ENCODE measurements at regions not wholly inside any gene's neighbourhood (a gene's known extent, or its start where the extent isn't known, plus 50 kb on each side); places are given as distances from the start of the nearest gene placed in this dataset.

DNA sequence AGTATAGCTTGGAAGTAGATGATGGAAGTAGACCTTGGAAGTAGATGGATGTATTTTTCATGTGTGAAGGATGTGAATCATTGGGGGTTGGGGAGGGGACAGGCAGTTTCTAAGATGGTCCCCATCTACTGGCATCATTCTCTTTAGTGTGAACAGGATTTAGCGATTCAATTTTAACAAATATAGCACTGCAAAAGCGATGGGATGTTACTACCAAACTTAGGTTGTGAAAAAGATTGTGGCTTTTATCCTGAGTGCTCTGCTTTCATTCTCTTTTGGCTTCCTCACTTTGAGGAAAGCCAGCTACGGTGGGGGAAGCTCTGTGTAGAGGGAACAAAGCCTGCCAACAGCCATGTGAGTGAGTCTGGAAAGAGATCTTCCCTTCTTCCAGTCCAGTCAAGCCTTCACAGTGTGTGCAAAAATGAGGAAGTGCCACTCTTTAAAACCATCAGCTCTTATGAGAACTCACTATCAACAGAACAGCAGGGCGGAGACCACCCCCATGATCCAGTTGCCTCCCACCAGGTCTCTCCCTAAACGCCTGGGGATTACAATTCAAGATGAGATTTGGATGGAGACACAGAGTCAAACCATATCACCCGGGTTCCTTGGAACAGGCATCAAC is 441.4 kb downstream of the SH3GL2 start:
- H3K27ac ChIP-seq, result no peak overlapping the region
- TF ChIP-seq, protein P1, sequence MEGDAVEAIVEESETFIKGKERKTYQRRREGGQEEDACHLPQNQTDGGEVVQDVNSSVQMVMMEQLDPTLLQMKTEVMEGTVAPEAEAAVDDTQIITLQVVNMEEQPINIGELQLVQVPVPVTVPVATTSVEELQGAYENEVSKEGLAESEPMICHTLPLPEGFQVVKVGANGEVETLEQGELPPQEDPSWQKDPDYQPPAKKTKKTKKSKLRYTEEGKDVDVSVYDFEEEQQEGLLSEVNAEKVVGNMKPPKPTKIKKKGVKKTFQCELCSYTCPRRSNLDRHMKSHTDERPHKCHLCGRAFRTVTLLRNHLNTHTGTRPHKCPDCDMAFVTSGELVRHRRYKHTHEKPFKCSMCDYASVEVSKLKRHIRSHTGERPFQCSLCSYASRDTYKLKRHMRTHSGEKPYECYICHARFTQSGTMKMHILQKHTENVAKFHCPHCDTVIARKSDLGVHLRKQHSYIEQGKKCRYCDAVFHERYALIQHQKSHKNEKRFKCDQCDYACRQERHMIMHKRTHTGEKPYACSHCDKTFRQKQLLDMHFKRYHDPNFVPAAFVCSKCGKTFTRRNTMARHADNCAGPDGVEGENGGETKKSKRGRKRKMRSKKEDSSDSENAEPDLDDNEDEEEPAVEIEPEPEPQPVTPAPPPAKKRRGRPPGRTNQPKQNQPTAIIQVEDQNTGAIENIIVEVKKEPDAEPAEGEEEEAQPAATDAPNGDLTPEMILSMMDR (conservative IDR thresholded peaks at IDR 0.05), result no peak

DNA sequence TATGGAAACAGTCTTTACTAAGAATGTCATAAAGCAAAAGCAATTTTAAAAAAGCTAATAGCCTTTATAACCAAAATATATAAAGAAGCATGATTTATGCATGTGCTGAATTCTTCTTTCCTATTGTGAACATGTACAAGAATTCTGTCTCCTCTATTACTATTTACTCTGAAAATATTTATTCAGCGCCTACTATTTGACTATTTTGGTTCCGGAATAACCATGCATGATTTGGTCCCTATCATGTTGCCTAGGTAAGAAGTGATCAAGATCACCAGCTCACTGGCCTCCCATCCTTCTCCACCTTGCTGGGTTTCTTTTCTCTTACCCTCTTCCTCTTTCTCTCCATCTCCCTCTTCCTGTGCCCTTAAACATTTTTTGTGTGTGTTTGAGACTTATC is 443.8 kb downstream of the SH3GL2 start:
- TF ChIP-seq, protein P1 (conservative IDR thresholded peaks at IDR 0.05), result no peak
- H3K27ac ChIP-seq, result no peak overlapping the region

DNA sequence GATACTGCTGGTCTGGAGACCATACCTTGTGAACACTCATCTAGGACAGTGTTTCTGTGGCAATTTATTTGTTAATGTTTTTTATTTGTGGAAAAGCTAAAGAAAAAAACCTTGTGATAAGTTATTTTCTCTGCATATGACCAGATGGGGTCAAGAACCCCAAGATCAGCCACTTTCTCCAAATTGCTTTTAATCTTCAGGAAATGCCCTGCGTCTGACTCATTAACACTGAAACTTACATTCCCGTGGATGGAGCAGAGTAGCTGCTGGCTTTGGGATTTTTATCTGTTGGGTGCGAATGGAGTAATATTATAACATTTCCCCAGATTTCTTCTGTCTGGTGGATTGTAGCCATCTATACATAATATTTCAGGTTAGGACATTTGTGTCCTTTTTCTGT is 444.5 kb downstream of the SH3GL2 start:
- H3K27ac ChIP-seq, result no peak overlapping the region
- TF ChIP-seq, protein P1 (conservative IDR thresholded peaks at IDR 0.05), result no peak

DNA sequence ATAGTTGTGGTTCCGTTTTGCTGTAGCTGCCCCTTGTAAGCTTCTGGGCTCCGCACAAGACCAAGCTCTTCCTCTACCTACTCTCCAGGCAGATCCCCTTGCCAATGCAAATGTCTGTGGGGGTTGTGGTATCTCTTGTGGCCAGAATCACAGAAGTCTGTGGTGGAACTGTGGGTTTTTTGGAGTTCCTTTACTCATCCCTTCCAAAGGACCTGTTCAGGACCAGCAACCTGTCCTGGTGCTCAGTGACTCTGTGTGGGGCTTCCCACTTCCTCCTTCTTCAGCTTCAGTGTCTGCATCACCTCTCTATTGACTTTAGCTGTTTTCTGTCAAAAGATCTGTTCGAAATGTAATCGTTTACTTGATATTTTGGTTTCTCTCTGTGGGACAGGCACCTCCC is 441.3 kb upstream of the ADAMTSL1 start:
- TF ChIP-seq, protein P1 (conservative IDR thresholded peaks at IDR 0.05), result no peak
- no peak overlapping the region for H3K27ac ChIP-seq

DNA sequence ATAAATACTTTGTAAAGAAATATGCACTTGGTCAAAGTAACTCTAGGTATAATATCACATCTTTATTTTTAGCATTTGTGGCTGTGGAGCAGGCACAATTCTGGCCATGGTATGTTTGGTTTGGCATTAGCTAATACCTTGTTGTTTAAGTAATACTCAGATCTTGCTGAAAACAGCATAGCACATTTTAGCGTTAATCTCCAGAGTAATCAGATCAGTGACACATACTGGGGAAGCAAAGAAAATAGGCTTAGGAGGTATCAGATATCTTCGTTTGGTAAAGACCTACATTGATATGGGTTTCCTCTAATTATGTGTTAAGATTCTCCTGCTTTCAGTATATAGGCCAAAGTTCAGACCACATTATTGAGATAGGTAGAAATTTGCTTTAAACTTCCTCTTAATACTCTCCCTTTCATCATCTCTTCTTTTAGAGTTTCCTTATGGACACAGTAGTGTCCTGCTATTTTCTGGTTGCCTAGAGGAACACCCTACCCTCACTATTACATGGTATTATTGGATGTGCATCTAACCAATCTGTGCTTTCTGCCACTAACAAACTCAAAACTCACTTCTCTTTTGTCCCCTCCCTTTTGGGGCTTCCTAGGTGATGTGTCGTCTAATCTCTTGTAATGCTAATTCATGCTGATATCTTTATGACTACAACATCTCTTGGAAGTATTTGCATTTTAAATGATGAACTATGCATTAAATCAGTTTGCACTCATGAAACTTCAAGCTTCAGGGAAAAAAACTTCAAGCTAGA is 437.3 kb upstream of the ADAMTSL1 start:
- H3K27ac ChIP-seq, result no peak overlapping the region
- TF ChIP-seq, protein P1 (conservative IDR thresholded peaks at IDR 0.05), result no peak

DNA sequence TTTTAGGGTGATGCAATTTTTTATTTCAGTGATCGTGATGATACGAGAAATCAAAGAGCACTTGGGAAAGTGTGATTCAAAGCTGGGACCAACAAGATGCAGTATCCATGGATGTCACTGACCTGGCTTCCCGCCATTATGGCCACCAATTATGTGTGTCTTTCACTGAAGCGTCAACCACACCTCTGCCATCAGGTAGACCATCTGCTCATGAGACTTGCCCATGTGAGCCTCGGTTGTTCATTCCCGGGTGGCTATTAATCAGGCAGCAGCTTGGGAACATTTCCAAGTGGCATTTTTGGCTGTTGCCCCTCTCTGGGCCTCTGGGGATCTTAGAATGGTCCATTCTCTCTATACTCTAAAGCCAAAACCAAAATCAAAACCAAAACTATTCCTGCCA is 436.0 kb upstream of the ADAMTSL1 start:
- no peak overlapping the region for H3K27ac ChIP-seq
- TF ChIP-seq, protein P1 (conservative IDR thresholded peaks at IDR 0.05), result no peak

DNA sequence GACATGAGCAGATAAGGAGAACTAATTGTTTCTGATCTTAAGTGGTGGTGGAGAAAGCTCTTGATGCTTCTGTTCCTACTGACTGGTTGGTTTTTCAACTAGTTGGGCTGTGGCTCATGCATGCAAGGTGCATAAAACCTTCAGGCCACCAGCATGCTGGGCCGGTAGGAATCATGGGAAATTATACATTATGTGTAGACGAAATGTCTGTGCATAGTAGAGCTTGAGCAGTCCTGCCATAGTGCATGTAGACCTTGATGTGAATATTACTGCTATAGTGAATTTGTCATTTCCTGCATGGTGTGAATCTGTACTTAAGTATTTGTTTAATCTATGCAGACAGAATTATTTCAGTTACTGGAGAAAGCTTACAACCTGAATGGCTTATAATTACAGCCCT is 433.6 kb upstream of the ADAMTSL1 start:
- H3K27ac ChIP-seq, result no peak overlapping the region
- TF ChIP-seq, protein P1 (conservative IDR thresholded peaks at IDR 0.05), result no peak

Data from VCaP (cell line).